SK-N-SH (cell line): ENCODE measurements at regions not wholly inside any gene's neighbourhood (a gene's known extent, or its start where the extent isn't known, plus 50 kb on each side); places are given as distances from the start of the nearest gene placed in this dataset.

Experiments used
- CTCF ChIA-PET: fragments of 300-600, 350-600 bp; formaldehyde crosslinking; extraction: SDS; loops from one replicate; lab custom pipeline; 2021; lab: Yijun Ruan, JAX
- POLR2A ChIA-PET: fragments of 350-600 bp; sonication (Branson Sonifier 250); formaldehyde crosslinking; extraction: SDS; loops from one replicate; lab custom pipeline; 2020; ENCODE audit warnings: antibody characterized with exemption, inconsistent platforms; lab: Yijun Ruan, JAX
- DNase-seq: peaks from one replicate; pipeline ENCODE4 v3.0.0; 2012
- H2AFZ ChIP-seq: fragments of 200-600 bp; sonication (generic); 2 replicates; pipeline ENCODE4 v1.8.1; 2016; ENCODE audit warnings: antibody characterized with exemption, mild to moderate bottlenecking, low read depth
- H3F3A ChIP-seq: fragments of 200-600 bp; sonication (generic); replicated peaks from 2 replicates; pipeline ENCODE3; 2016; ENCODE audit warnings: antibody characterized with exemption, mild to moderate bottlenecking; ENCODE audit not compliant: insufficient read depth
- H3K27ac ChIP-seq, 2 experiments: fragments of 200-500 bp in 1 of 2; fragments of 200-600 bp in 1 of 2; sonication (Bioruptor generic) in 1 of 2; sonication (generic), shearing (Covaris generic) in 1 of 2; 2 replicates each; pipeline versions ENCODE4 v1.5.1 to v1.6.1; 2014 to 2016; ENCODE audit warnings: low read depth in 2 of 2, inconsistent platforms in 1 of 2, low read length in 1 of 2, mild to moderate bottlenecking in 1 of 2, mixed read lengths in 1 of 2
- H3K27me3 ChIP-seq: fragments of 200-600 bp; sonication (generic), shearing (Covaris generic); 2 replicates; pipeline ENCODE4 v1.6.1; 2016; ENCODE audit warnings: mixed run types; ENCODE audit not compliant: insufficient read depth
- H3K36me3 ChIP-seq, 2 experiments: fragments of 200-500 bp in 1 of 2; fragments of 200-600 bp in 1 of 2; sonication (Bioruptor generic) in 1 of 2; sonication (generic) in 1 of 2; replicated peaks in 1 of 2; 2 replicates each; pipeline versions ENCODE3 to v1.5.1; 2014 to 2016; ENCODE audit warnings: low read length in 1 of 2, mild to moderate bottlenecking in 1 of 2; ENCODE audit not compliant: insufficient read depth in 2 of 2, control insufficient read depth in 1 of 2
- H3K4me1 ChIP-seq, 2 experiments: fragments of 200-500 bp in 1 of 2; fragments of 200-600 bp in 1 of 2; sonication (Bioruptor generic) in 1 of 2; sonication (generic), shearing (Covaris generic) in 1 of 2; 2 replicates each; pipeline versions ENCODE4 v1.5.1 to v1.6.1; 2014 to 2016; ENCODE audit warnings: low read depth in 1 of 2, low read length in 1 of 2, mixed run types in 1 of 2; ENCODE audit not compliant: insufficient read depth in 2 of 2, control insufficient read depth in 1 of 2
- H3K4me2 ChIP-seq: fragments of 200-600 bp; sonication (generic), shearing (Covaris generic); 2 replicates; pipeline ENCODE4 v1.6.1; 2017; ENCODE audit warnings: mixed run types
- H3K4me3 ChIP-seq, 2 experiments: fragments of 200-500 bp in 1 of 2; fragments of 200-600 bp in 1 of 2; sonication (Bioruptor generic) in 1 of 2; sonication (generic), shearing (Covaris generic) in 1 of 2; 2 replicates each; pipeline versions ENCODE4 v1.5.1 to v1.8.1; 2014 to 2016; ENCODE audit warnings: low read depth in 2 of 2, inconsistent platforms in 1 of 2, low read length in 1 of 2, mild to moderate bottlenecking in 1 of 2, mixed read lengths in 1 of 2, moderate library complexity in 1 of 2
- H3K79me2 ChIP-seq: fragments of 200-600 bp; sonication (generic); 2 replicates; pipeline ENCODE4 v1.8.1; 2017; ENCODE audit warnings: mild to moderate bottlenecking; ENCODE audit not compliant: insufficient read depth
- H3K9ac ChIP-seq: fragments of 200-600 bp; sonication (generic); 2 replicates; pipeline ENCODE4 v1.6.1; 2017; ENCODE audit warnings: mixed run types
- H3K9me2 ChIP-seq: fragments of 200-600 bp; sonication (generic); 2 replicates; pipeline ENCODE4 v1.6.1; 2017; ENCODE audit warnings: mixed run types
- H3K9me3 ChIP-seq: fragments of 200-600 bp; sonication (generic); 2 replicates; pipeline ENCODE4 v1.6.1; 2017; ENCODE audit warnings: mixed run types, mild to moderate bottlenecking, moderate library complexity
- H4K20me1 ChIP-seq: fragments of 200-600 bp; sonication (generic); 2 replicates; pipeline ENCODE4 v1.6.1; 2017; ENCODE audit warnings: mild to moderate bottlenecking, mixed run types; ENCODE audit not compliant: insufficient read depth
- CHD2 ChIP-seq: fragments of 150-350 bp; IDR thresholded peaks from 2 replicates; pipeline ENCODE4 v1.6.1; 2018; ENCODE audit warnings: low read length; ENCODE audit not compliant: partially characterized antibody
- ELF1 ChIP-seq: IDR thresholded peaks from 2 replicates; pipeline ENCODE4 v1.4.0; 2012
- EP300 ChIP-seq, 2 experiments: IDR thresholded peaks; 2 replicates each; pipeline versions ENCODE4 v1.4.0 to v1.6.1; 2012; ENCODE audit warnings: borderline replicate concordance in 1 of 2, low read depth in 1 of 2, low read length in 1 of 2
- EZH2phosphoT487 ChIP-seq: fragments of 200-600 bp; sonication (generic); IDR thresholded peaks from 2 replicates; pipeline ENCODE4 v1.6.1; 2017; ENCODE audit warnings: low read depth, mixed run types, mild to moderate bottlenecking, antibody characterized with exemption, moderate library complexity, borderline replicate concordance
- FOSL2 ChIP-seq: IDR thresholded peaks from 2 replicates; pipeline ENCODE4 v1.4.0; 2012; ENCODE audit warnings: low read depth, mild to moderate bottlenecking, moderate library complexity, borderline replicate concordance
- FOXJ3 ChIP-seq: sonication (generic); formaldehyde crosslinking; IDR thresholded peaks from 2 replicates; pipeline ENCODE4 v1.5.1; 2020; ENCODE audit warnings: mild to moderate bottlenecking, missing genetic modification reagents
- GABPA ChIP-seq: IDR thresholded peaks from 2 replicates; pipeline ENCODE4 v1.4.0; 2012; ENCODE audit warnings: low read depth, mild to moderate bottlenecking
- MAX ChIP-seq: IDR thresholded peaks from 2 replicates; pipeline ENCODE4 v1.4.0; 2012; ENCODE audit warnings: low read depth
- MEF2A ChIP-seq: IDR thresholded peaks from 2 replicates; pipeline ENCODE4 v1.4.0; 2012; ENCODE audit warnings: low read depth, borderline replicate concordance
- NFIC ChIP-seq: IDR thresholded peaks from 2 replicates; pipeline ENCODE4 v1.4.0; 2012; ENCODE audit warnings: borderline replicate concordance
- NRF1 ChIP-seq: IDR thresholded peaks from 2 replicates; pipeline ENCODE4 v1.6.1; 2012; ENCODE audit warnings: low read depth, mild to moderate bottlenecking, low read length
- PBX3 ChIP-seq: IDR thresholded peaks from 2 replicates; pipeline ENCODE4; 2012
- POLR2AphosphoS5 ChIP-seq: IDR thresholded peaks from 2 replicates; pipeline ENCODE4 v1.6.1; 2012; ENCODE audit warnings: low read depth, low read length
- RFX5 ChIP-seq: IDR thresholded peaks from 2 replicates; pipeline ENCODE4 v1.6.1; 2012; ENCODE audit warnings: mild to moderate bottlenecking, improper control_type of control experiment, low read length
- RXRA ChIP-seq: IDR thresholded peaks from 2 replicates; pipeline ENCODE4 v1.4.0; 2012; ENCODE audit warnings: low read depth, mild to moderate bottlenecking, borderline replicate concordance
- SMC3 ChIP-seq: IDR thresholded peaks from 2 replicates; pipeline ENCODE4 v1.6.1; 2012; ENCODE audit warnings: low read depth, low read length, improper control_type of control experiment
- TAF1 ChIP-seq: IDR thresholded peaks from 2 replicates; pipeline ENCODE4 v1.6.1; 2012; ENCODE audit warnings: low read depth, mild to moderate bottlenecking, low read length, moderate library complexity, borderline replicate concordance
- TEAD4 ChIP-seq: IDR thresholded peaks from 2 replicates; pipeline ENCODE4 v1.4.0; 2012; ENCODE audit warnings: mild to moderate bottlenecking, borderline replicate concordance; ENCODE audit not compliant: insufficient read depth
- YY1 ChIP-seq: IDR thresholded peaks from 2 replicates; pipeline ENCODE4 v1.4.0; 2012; ENCODE audit warnings: low read depth, mild to moderate bottlenecking
- WGBS: methylation state at CpG from one replicate; pipeline ENCODE4 v1.1.6; 2017; ENCODE audit warnings: low lambda C conversion rate; 5-methylcytosine and 5-hydroxymethylcytosine counted together
- TF ChIP-seq, protein P1 (sequence below): fragments of 150-350 bp; IDR thresholded peaks from 2 replicates; pipeline ENCODE4 v1.6.1; 2016; ENCODE audit warnings: mild to moderate bottlenecking, low read depth, low read length
- TF ChIP-seq, protein P2 (sequence below): IDR thresholded peaks from 2 replicates; pipeline ENCODE4 v1.4.0; 2012; ENCODE audit warnings: low read depth, borderline replicate concordance
- TF ChIP-seq, protein P3 (sequence below): fragments of 150-350 bp; IDR thresholded peaks from 2 replicates; pipeline ENCODE4 v1.6.1; 2017; ENCODE audit warnings: antibody characterized with exemption, low read length, low read depth, borderline replicate concordance

- DNase-seq: no peak
- H3K27me3 ChIP-seq: no peaks in the 10 kb centered on the region
- H3K9ac ChIP-seq: no peak overlapping the region
- H3K27ac ChIP-seq: no peak overlapping the region
- H3F3A ChIP-seq: no peaks in the 10 kb centered on the region
- H3K4me1 ChIP-seq: no peaks in the 10 kb centered on the region
- CTCF ChIA-PET: no interaction called here
- no peak overlapping the region for H3K4me2 ChIP-seq
- no peaks in the 10 kb centered on the region for H3K36me3 ChIP-seq
- H3K4me3 ChIP-seq: no peak overlapping the region
- H3K9me3 ChIP-seq: peaks cover 9% of the 10 kb centered on the region; the same call in 1 of the 2 replicates
- no peaks in the 10 kb centered on the region for H3K9me2 ChIP-seq
- no peak for TF ChIP-seq SMC3
- no peak for TF ChIP-seq POLR2AphosphoS5
- TF ChIP-seq PBX3: no peak
- TF ChIP-seq, protein P1, sequence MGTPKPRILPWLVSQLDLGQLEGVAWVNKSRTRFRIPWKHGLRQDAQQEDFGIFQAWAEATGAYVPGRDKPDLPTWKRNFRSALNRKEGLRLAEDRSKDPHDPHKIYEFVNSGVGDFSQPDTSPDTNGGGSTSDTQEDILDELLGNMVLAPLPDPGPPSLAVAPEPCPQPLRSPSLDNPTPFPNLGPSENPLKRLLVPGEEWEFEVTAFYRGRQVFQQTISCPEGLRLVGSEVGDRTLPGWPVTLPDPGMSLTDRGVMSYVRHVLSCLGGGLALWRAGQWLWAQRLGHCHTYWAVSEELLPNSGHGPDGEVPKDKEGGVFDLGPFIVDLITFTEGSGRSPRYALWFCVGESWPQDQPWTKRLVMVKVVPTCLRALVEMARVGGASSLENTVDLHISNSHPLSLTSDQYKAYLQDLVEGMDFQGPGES: no peak
- TF ChIP-seq, protein P2, sequence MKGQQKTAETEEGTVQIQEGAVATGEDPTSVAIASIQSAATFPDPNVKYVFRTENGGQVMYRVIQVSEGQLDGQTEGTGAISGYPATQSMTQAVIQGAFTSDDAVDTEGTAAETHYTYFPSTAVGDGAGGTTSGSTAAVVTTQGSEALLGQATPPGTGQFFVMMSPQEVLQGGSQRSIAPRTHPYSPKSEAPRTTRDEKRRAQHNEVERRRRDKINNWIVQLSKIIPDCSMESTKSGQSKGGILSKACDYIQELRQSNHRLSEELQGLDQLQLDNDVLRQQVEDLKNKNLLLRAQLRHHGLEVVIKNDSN: no peak
- TF ChIP-seq MAX: no peak
- TF ChIP-seq FOXJ3 (CRISPR knock-in tag): no peak
- TF ChIP-seq FOSL2: no peak
- TF ChIP-seq RFX5: no peak
- TF ChIP-seq NRF1: no peak
- TF ChIP-seq GABPA: no peak
- no peak for TF ChIP-seq ELF1
- TF ChIP-seq, all 33 proteins: peak for 0
- POLR2A ChIA-PET: no interaction called here
- no peak overlapping the region for H2AFZ ChIP-seq
- no peaks in the 10 kb centered on the region for H3K79me2 ChIP-seq
- no peaks in the 10 kb centered on the region for H4K20me1 ChIP-seq
These were observed 698.6 kb downstream of the CCSER2 start for GRCh38 chr10:85026878-85027467.

GRCh38 chr10:85032981-85033380 is 704.6 kb downstream of the CCSER2 start:
- no peak for DNase-seq
- no peaks in the 10 kb centered on the region for H3K36me3 ChIP-seq
- no peak overlapping the region for H3K4me2 ChIP-seq
- no peaks in the 10 kb centered on the region for H3K27me3 ChIP-seq
- H3K79me2 ChIP-seq: no peaks in the 10 kb centered on the region
- no peaks in the 10 kb centered on the region for H4K20me1 ChIP-seq
- H3F3A ChIP-seq: no peaks in the 10 kb centered on the region
- H2AFZ ChIP-seq: no peak overlapping the region
- CTCF ChIA-PET: no interaction called here
- H3K9me3 ChIP-seq: 0 out of 2 replicates have a peak, but pooled peaks cover under 1% of the 10 kb centered on the region
- 0% methylated on average over 1 of the region's 1 CpG for WGBS
- no peaks in the 10 kb centered on the region for H3K4me1 ChIP-seq
- POLR2A ChIA-PET: no interaction called here
- no peak overlapping the region for H3K9ac ChIP-seq
- H3K9me2 ChIP-seq: no peaks in the 10 kb centered on the region
- no peak overlapping the region for H3K4me3 ChIP-seq
- no peak overlapping the region for H3K27ac ChIP-seq
- TF ChIP-seq CHD2: no peak
- no peak for TF ChIP-seq YY1
- no peak for TF ChIP-seq POLR2AphosphoS5
- TF ChIP-seq SMC3: no peak
- TF ChIP-seq EZH2phosphoT487: no peak
- no peak for TF ChIP-seq MAX
- no peak for TF ChIP-seq RXRA
- TF ChIP-seq MEF2A: no peak
- TF ChIP-seq, protein P2: no peak
- TF ChIP-seq, protein P3, sequence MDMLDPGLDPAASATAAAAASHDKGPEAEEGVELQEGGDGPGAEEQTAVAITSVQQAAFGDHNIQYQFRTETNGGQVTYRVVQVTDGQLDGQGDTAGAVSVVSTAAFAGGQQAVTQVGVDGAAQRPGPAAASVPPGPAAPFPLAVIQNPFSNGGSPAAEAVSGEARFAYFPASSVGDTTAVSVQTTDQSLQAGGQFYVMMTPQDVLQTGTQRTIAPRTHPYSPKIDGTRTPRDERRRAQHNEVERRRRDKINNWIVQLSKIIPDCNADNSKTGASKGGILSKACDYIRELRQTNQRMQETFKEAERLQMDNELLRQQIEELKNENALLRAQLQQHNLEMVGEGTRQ: no peak
- TF ChIP-seq TAF1: no peak
- TF ChIP-seq EP300 (IDR thresholded peaks at IDR 0.05; ENCODE audit: borderline replicate concordance in 1 of 2, low read depth in 1 of 2, low read length in 1 of 2): no peak
- TF ChIP-seq, protein P1: no peak
- no peak for TF ChIP-seq NFIC
- TF ChIP-seq TEAD4: no peak
